HUDEP-2 (cell line): ENCODE measurements at regions not wholly inside any gene's neighbourhood (a gene's known extent, or its start where the extent isn't known, plus 50 kb on each side); places are given as distances from the start of the nearest gene placed in this dataset.

Experiments used
- DNase-seq, 76 experiments: peaks; one replicate each; lab custom pipeline; 2025; ENCODE audit not compliant: unreplicated experiment in 76 of 76; lab: John Stamatoyannopoulos, UW

GRCh38 chr16:6250511-6250910, 1082.1 kb upstream of the RBFOX1 start:
- DNase-seq: no peak

GRCh38 chr16:6249863-6250262, 1082.8 kb upstream of the RBFOX1 start:
- no peak for DNase-seq

DNA sequence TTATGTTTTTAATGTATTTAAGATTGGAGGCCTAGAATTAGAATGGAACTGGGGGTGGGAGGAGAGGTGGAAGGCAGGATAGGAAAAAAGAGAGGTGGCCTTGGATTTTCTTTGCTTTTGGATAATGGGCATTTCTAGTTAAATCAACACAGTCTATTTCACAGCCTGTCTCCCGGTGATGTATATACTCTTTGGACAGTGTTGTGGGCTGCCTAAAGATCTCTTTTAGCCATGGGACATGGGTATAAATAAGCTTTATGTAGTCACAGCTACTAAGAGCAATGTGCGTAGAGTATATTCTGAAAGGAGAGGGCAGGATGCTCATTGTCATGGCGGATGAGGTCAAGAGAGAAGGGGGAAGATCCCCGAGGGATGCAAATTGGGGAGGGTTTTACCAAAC, 1084.4 kb upstream of the RBFOX1 start:
- no peak for DNase-seq

DNA sequence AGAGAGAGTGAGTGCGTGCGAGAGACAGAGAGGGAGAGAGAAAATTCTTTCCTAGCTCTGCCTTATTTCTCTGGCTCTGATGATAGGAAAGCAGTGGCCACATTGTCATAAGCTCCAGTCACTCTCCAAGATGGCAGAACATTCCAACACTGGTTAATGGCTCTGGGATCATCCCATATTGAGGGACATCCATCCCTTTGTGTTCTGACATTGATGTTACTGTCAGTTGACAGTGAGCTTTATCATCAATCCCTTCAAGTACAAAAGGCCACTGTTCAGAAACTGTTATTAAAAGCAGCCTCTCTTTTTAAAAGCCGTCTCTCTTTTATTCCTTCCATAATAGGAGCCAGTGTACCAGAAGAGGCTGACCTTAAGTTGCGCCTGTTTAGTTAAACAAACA, 1084.9 kb upstream of the RBFOX1 start:
- DNase-seq: no peak

DNA sequence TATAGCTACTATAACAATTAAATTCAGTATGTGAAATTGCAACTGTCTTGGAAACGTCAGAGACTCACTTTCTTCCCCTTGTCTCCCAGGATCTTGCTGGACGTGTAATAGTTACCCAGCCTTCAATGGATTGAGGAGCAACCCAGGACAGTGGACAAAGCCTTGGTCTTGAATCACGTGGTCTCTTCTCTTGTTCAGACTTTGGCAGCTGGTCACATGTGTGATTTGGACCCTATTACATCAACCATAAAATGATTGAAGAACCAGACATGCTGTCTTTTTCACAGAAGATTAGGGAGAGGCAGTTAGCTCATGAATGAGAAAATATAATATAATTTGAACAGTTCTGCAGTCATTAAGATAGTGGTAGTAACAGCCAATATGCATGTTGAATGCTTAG, 1085.5 kb upstream of the RBFOX1 start:
- DNase-seq: no peak

- no peak for DNase-seq
Measured at GRCh38 chr16:6246266-6246665, 1086.4 kb upstream of the RBFOX1 start.

- DNase-seq: no peak
Measured at GRCh38 chr16:6232056-6232455, 1100.6 kb upstream of the RBFOX1 start.

DNA sequence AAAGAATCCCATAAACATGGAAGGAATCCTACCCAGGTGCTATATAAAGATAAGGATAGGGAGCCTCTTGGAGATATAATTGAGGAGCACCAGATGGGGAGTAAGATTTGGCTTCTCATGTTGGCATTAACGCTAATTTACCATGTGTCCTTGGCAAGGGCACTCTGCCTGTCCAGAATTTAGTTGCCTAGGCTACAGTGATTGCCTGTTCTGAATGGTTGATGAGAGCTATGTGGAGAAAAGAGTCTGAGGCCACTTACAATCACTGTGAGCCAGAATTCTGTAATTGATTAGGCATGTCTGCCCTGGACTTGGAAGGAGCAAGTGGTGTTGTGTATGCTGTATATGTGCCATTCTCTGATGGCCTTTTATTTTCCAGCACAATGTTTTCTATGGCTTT, 1101.2 kb upstream of the RBFOX1 start:
- DNase-seq: no peak

DNA sequence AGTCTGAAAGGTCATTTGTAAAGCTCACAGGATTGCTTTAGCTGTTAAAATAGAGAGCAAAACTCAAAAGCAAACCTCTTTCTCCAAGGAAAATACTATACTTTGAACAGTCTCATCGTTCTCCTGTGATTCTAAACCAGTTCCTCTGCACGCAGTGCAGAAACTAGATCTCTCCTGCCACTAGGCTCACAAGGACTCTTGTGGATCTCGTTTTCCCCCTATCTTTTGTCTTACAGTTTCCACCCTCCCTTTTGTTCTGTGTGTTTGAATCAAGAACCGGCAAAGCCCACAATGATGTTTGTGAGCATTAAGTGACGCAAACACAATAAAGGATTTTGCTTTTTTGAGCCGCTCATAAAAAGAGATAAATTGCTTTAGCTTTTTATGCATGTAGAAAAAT, 1103.5 kb upstream of the RBFOX1 start:
- no peak for DNase-seq

- DNase-seq: no peak
Measured at GRCh38 chr16:6218855-6219254, 1113.8 kb upstream of the RBFOX1 start.

- no peak for DNase-seq
Measured at GRCh38 chr16:6216836-6217235, 1115.8 kb upstream of the RBFOX1 start.

- no peak for DNase-seq
Measured at GRCh38 chr16:6211644-6212043, 1114.0 kb upstream of the EEF2KMT start.

DNA sequence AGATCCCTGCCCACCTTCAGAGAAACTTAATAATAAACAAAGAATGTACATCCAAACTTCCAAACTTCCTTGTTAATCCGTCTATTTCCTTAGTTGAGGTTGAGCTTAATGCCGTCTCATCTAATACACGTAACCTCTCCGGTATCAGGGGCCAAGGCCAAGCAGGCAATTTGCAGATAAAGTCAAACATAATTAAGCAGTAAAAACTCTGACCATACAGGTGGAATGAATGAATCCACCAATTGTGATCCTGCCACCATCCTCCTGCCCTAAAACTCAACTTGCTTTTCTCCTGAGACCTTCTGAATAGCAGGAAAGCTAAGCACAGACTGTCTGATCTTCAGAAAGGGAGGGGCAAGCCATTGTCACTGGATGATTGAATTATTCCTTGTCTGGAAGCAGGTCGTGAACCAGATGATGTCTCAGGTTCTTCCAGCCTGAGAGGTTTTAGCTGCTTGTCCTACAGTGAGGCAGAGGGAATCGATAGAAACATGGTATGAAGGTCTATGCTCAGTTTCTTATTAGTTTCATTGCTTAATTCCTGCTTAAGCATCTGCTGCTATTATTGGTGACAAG, 1111.8 kb upstream of the EEF2KMT start:
- no peak for DNase-seq

GRCh38 chr16:6207580-6207979, 1110.0 kb upstream of the EEF2KMT start:
- DNase-seq: no peak

- DNase-seq: no peak
Measured at GRCh38 chr16:6207124-6207523, 1109.5 kb upstream of the EEF2KMT start.

GRCh38 chr16:6206080-6206479, 1108.5 kb upstream of the EEF2KMT start:
- no peak for DNase-seq

- DNase-seq: no peak
Measured at GRCh38 chr16:6204945-6205344, 1107.3 kb upstream of the EEF2KMT start.

DNA sequence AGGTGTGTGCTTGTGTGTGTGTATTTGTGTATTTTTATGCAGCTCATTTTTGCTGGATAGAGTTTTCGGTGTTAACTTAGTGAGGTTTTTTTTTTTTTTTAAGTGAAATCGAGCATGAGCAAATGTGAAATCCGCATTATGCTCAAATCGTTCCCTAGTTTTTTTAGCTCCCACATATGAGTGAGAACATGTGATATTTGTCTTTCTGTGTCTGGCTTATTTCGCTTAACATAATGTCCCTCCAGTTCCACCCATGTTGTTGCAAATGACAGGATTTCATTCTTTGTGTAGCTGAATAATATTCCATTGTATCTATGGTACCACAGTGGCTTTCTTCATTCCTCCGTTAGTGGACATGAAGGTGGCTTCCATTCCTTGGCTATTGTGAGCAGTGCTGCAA, 1103.3 kb upstream of the EEF2KMT start:
- no peak for DNase-seq

DNA sequence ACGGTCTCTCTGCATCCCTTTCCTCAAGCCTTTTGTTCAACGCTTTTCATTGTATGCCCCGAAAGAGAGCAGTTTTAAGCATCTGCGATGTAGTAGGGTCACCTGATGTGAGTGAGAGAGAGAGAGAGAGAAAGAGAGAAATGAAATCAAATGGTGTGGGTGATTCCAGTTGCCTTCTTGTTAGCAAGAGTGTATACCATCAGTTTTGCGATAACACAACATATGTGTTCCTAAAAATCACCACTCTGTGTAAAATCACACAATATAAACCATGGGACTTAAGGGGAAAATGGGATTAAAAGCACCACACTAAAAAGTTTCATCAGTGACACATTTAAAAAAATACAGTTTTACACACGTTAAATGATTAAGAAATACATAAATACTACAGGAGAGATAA, 1102.7 kb upstream of the EEF2KMT start:
- DNase-seq: no peak

DNA sequence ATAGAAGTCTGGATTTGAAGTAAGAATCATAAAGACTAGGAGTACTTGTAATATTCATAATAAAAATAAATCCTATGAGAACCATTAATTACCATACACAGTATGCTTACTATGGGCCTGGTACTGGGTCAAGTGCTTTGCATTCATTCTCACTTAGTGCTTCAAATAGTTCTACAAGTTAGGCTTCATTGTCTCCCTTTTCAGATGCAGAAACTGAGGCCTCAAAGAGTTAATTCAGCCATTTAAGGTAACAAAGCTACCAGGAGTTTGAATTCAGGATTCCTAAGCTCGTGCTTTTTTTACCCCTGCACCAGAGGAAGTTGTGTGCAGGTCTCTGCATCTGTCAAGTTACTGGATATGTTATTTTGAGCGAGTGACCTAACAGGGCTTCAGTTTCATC, 1098.4 kb upstream of the EEF2KMT start:
- no peak for DNase-seq

GRCh38 chr16:6193718-6194117, 1096.1 kb upstream of the EEF2KMT start:
- DNase-seq: no peak

DNA sequence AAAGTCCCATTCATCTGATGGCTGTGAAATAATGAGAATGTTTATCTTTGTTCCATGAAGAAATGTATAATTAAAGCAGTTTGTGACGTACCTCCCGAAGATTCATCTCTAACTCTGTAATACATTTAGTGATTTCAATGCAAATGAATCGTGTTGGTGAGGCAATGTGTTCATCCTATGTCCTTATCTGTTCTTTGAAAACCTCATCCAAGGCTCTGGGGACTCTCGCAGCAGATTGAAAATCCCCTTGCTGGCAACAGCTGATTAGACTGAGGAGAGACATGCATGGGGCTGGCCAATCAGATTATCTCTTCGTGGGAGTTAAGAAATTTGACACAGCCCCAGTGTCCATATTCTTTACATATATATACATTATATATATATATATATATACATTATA, 1095.4 kb upstream of the EEF2KMT start:
- no peak for DNase-seq

DNA sequence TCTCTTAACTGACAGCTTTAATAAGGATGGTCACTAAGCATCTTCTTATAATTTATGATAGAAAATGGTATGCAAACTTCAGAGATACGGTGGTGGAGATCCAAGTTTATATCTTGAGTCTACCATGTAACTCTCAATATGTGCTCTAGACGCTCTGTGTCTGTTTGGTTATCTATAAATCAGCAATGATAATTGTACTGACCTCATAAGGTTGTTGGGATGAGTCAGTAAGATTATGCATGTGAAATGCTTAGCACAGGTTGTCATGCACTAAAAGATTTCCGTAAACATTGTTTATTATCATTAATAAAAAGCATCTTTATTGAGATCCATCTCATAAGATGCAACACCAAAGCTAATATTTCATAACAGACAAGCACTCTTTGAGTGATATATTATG, 1094.9 kb upstream of the EEF2KMT start:
- no peak for DNase-seq
